ENCODE measurements at regions not wholly inside any gene's neighbourhood (a gene's known extent, or its start where the extent isn't known, plus 50 kb on each side); places are given as distances from the start of the nearest gene placed in this dataset.

- BruUV-seq (replicated peaks), result no TSS peak
- Histone ChIP-seq H3K4me1 (replicated peaks; ENCODE audit: insufficient read depth) (0 out of 2 replicates have a peak, but pooled peaks cover 5% of the 10 kb centered on the region), H3K4me2 (no peak overlapping the region), H3K9me3 (ENCODE audit: insufficient read depth, low read depth) (no peaks in the 10 kb centered on the region), H3K27me3 (ENCODE audit: insufficient read depth, low read depth) (no peaks in the 10 kb centered on the region), H2AFZ (no peak overlapping the region), H3F3A (ENCODE audit: insufficient read depth, low read depth) (no peaks in the 10 kb centered on the region), H3K9me2 (ENCODE audit: insufficient read depth) (no peaks in the 10 kb centered on the region), H3K79me2 (ENCODE audit: low read depth) (no peaks in the 10 kb centered on the region), H3K4me3 (no peak overlapping the region), H3K27ac (no peak overlapping the region), H3K36me3 (ENCODE audit: low read depth) (no peaks in the 10 kb centered on the region), H4K20me1 (ENCODE audit: insufficient read depth) (no peaks in the 10 kb centered on the region)
- ChIA-PET CTCF (no interaction called here), POLR2A (ENCODE audit: unreplicated experiment) (interaction anchor here (0.6 to 1.2 kb wide), 2 partner anchors 52 to 110 kb away, joined by 3 to 5 read pairs; no protein-coding TSS in a partner anchor)
- intact Hi-C loops (cut with micrococcal nuclease; ENCODE audit: unreplicated experiment), result no loop called here
- TF ChIP-seq EZH2 (IDR thresholded peaks at IDR 0.05; ENCODE audit: low read depth), result no peak
- TF ChIP-seq CTCF (conservative IDR thresholded peaks at IDR 0.05), result no peak
- no peak for DNase-seq
Observed at GRCh38 chr5:56585461-56585860, 229.9 kb upstream of the MAP3K1 start.

GRCh38 chr5:56581426-56581825 is 233.9 kb upstream of the MAP3K1 start:
- H4K20me1 ChIP-seq (ENCODE audit: insufficient read depth), result no peaks in the 10 kb centered on the region
- no peak overlapping the region for H2AFZ ChIP-seq
- no peak for DNase-seq
- no peak overlapping the region for H3K4me2 ChIP-seq
- H3F3A ChIP-seq (ENCODE audit: insufficient read depth, low read depth), result no peaks in the 10 kb centered on the region
- no TSS peak for BruUV-seq (replicated peaks)
- no peak overlapping the region for H3K27ac ChIP-seq
- POLR2A ChIA-PET (ENCODE audit: unreplicated experiment), result no interaction called here
- H3K4me1 ChIP-seq (replicated peaks; ENCODE audit: insufficient read depth), result 0 out of 2 replicates have a peak, but pooled peaks cover 5% of the 10 kb centered on the region
- TF ChIP-seq EZH2 (IDR thresholded peaks at IDR 0.05; ENCODE audit: low read depth) (no peak), CTCF (conservative IDR thresholded peaks at IDR 0.05) (no peak)
- H3K79me2 ChIP-seq (ENCODE audit: low read depth), result no peaks in the 10 kb centered on the region
- H3K36me3 ChIP-seq (ENCODE audit: low read depth), result no peaks in the 10 kb centered on the region
- H3K27me3 ChIP-seq (ENCODE audit: insufficient read depth, low read depth), result no peaks in the 10 kb centered on the region
- intact Hi-C loops (cut with micrococcal nuclease; ENCODE audit: unreplicated experiment), result no loop called here
- CTCF ChIA-PET, result no interaction called here
- H3K9me2 ChIP-seq (ENCODE audit: insufficient read depth), result no peaks in the 10 kb centered on the region
- H3K9me3 ChIP-seq (ENCODE audit: insufficient read depth, low read depth), result peaks cover 2% of the 10 kb centered on the region
- H3K4me3 ChIP-seq, result no peak overlapping the region

DNA sequence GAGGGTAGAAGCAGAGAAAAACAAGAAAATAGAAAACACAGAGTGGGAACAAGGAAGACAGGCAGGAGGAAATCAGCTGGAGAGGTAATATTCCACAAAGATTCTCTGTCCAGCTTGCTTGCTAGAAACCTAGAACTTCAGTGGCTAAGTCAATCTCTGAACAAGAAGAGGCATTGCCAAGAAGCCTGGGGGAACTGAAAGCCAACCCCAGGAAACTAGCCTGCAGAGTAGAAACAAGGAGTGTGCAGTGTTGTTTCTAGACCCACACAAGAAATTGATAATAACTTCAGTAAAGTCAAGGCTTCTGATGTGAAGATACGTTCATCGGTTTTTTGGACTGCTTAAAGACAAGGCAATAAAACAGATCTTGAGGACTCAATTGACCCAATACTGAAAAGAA is 234.5 kb upstream of the MAP3K1 start:
- 0 out of 2 replicates have a peak, but pooled peaks cover 5% of the 10 kb centered on the region for H3K4me1 ChIP-seq (replicated peaks; ENCODE audit: insufficient read depth)
- H4K20me1 ChIP-seq (ENCODE audit: insufficient read depth), result no peaks in the 10 kb centered on the region
- no peak for TF ChIP-seq EZH2 (IDR thresholded peaks at IDR 0.05; ENCODE audit: low read depth)
- TF ChIP-seq CTCF (conservative IDR thresholded peaks at IDR 0.05), result no peak
- H3K9me3 ChIP-seq (ENCODE audit: insufficient read depth, low read depth), result peaks cover 3% of the 10 kb centered on the region
- no peak overlapping the region for H3K4me3 ChIP-seq
- H2AFZ ChIP-seq, result no peak overlapping the region
- no peaks in the 10 kb centered on the region for H3K36me3 ChIP-seq (ENCODE audit: low read depth)
- DNase-seq, result no peak
- H3K27me3 ChIP-seq (ENCODE audit: insufficient read depth, low read depth), result no peaks in the 10 kb centered on the region
- H3F3A ChIP-seq (ENCODE audit: insufficient read depth, low read depth), result no peaks in the 10 kb centered on the region
- intact Hi-C loops (cut with micrococcal nuclease; ENCODE audit: unreplicated experiment), result no loop called here
- CTCF ChIA-PET, result no interaction called here
- no peak overlapping the region for H3K27ac ChIP-seq
- no peaks in the 10 kb centered on the region for H3K79me2 ChIP-seq (ENCODE audit: low read depth)
- no peak overlapping the region for H3K4me2 ChIP-seq
- H3K9me2 ChIP-seq (ENCODE audit: insufficient read depth), result no peaks in the 10 kb centered on the region
- BruUV-seq (replicated peaks), result no TSS peak
- POLR2A ChIA-PET (ENCODE audit: unreplicated experiment), result no interaction called here

Measured in PC-9 (cell line).